Skeletal muscle cell (primary cell): ENCODE measurements at regions not wholly inside any gene's neighbourhood (a gene's known extent, or its start where the extent isn't known, plus 50 kb on each side); places are given as distances from the start of the nearest gene placed in this dataset.
A peak's percentile ranks its signal among the peaks of the same experiment; 100 is the strongest.
"Not testable (repeated sequence)": the region's sequence is repeated elsewhere in the genome, so short reads cannot be mapped to it uniquely, and the experiment has no call there.

Source experiments
- DNase-seq: peaks from one replicate; pipeline ENCODE4 v3.0.0-alpha.2; 2010; ENCODE audit warnings: low read depth
- H3K4me3 ChIP-seq: 2 replicates; pipeline ENCODE4 v1.5.1; 2011; ENCODE audit warnings: low read depth, mild to moderate bottlenecking, control low read depth, low read length, moderate library complexity

DNA sequence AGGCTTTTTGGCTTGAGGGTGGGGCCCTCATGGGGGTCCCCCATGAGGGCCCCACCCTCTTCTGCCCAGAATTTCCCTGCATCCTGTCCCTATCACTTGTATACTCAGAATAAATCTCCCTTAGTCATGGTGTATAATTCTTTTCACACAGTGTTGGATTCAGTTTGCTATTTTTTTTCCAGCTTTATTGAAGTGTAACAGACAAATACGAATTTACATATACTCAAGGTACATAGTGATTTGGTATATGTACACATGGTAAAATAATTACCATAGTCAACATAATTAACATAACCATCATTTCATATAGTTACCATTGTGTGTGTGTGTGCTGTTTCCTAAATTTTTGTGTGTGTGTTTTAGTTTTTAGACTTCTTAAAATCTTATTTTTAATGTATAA is 289.4 kb downstream of the CNTNAP3B start:
- not testable (repeated sequence) for DNase-seq, H3K4me3 ChIP-seq

DNA sequence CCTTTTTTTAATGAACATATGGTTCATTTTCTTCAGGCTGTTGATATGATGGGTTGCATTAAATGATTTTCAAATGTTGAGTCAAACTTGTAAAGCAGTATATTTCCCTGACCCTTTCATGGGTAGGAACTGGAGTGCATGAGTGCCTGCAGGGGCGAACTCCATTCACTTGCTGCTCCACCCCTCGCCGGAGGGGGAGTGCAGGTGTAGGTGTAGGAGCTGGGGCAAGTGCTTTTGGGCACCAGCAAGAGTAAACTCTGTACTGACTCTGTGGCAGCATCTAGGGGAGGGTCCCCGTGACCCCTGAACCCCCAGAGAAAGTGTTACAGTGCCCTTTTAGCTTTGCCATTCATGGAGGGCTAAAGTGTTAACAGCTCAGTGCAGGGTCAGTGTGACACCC is 290.3 kb downstream of the CNTNAP3B start:
- DNase-seq, H3K4me3 ChIP-seq: not testable (repeated sequence)

DNA sequence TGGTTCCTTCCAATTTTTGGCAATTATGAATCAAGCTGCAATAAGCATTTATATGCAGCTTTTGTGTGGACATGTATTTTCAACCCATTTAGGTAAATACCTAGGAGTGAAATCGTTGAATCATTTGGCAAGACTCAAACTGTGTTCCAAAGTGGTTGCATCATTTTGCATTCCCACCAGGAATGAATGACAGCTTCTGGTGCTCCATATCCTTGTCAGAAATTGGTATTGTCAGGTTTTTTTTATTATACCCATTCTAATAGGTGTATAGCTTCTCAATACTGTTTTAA is 290.7 kb downstream of the CNTNAP3B start:
- H3K4me3 ChIP-seq, DNase-seq: not testable (repeated sequence)

DNA sequence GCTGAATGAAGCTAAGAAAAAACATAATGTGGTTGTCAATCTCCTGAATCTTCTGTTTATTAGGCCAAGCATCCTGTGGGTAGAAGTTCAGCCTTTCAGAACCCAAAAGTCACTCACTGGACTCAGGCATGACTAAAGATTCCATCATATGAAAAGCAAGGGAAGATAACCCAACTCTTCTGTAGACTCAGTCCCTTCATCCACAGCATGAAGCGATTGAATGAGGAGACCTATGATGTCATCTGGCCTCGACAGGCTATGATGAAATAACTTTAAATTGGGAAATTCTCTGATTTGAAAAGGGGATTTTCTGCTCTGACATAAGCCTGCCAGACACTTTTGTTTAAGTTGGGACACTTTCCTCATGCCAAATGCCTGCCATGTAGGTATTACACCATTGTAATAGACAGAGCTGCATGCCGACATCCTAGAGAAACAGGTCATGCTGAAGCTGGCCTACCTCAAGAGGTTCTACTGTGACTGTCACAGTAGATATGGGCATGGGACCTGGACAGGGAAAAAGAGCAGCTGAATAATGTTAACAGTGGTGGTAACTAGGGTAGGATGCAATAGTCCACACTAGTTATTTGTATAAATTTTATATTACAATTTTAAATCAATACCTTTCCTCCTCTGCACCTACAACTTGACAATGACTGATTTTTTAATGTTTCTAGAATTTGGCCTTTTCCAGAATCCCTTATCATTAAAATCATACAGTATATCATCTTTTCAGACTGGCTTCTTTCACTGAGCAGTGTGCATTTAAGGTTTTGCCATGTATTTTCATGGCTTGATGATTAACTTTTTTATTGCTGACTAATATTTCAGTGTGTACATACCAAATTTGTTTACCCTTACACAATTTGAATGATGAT is 291.3 kb downstream of the CNTNAP3B start:
- not testable (repeated sequence) for DNase-seq, H3K4me3 ChIP-seq

DNA sequence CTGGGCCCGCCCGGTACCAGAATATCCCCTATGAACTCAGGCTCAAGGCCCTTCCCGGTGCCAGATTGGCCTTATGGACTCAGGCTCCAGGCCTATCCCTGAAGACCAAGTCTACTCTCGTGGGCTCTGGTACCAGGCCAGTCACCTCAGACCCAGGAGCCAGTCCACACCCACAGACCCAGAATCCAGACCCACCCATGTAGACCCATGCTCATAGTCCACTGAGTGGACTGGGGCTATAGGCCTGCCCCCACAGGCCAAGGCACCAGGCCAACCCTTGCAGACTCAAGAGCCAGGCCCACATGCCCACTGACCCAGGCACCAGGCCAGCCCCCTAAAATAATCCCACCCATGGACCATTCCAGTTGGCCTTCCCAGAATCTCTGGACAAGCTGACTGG is 296.1 kb downstream of the CNTNAP3B start:
- DNase-seq, H3K4me3 ChIP-seq: not testable (repeated sequence)

DNA sequence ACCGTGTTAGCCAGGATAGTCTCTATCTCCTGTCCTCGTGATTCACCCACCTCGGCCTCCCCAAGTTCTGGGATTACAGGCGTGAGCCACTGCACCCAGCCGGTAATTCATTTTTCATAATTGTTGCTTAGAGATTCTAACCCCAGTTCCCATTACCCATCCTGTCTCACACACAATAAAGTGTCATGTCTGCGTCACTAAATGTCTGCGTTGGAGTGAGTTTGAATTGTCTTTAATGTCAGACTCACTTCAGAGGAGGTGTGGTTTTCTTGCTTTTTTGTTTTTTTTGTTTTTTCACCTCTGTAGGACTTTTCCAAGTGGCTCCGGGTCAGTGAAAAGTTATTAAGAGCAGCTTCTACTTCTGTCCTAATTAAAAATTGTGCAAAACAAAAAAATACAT is 304.5 kb downstream of the CNTNAP3B start:
- not testable (repeated sequence) for H3K4me3 ChIP-seq, DNase-seq

DNA sequence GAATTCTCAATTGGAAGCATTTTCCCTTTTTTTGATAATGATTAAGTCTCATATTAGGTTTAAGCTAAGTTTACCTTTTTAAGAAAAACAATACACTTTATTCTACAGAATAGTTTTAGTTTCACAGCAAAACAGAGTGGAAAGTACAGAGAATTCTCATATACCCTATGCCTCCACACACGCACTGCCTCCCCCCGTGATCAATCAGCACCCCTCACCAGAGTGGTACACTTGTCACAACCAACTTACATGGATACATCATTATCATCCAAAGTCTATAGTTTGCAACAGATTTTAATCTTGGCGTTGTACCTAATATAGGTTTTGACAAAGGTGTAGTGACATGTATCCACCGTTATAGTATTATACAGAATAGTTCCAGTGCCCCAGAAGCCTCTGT is 326.5 kb downstream of the CNTNAP3B start:
- H3K4me3 ChIP-seq, DNase-seq: not testable (repeated sequence)

DNA sequence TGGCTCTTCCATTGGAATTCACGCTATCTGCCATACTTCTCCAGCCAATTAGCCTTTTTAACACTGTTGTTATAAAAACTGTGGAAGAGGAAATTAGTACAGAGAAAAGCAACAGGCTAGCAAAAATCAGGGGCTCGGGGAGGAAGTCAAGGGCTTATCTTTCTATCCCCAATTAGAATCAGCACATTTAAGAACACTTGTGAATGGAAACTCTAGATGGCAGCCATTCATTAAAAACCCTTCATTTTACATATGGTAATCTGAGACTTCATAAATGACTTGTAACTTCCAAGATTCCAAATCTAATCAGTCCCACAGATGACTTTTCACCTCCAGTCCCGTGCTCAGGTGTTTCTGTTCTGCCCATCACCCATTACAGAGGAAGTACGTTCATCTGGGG is 330.5 kb downstream of the CNTNAP3B start:
- DNase-seq, H3K4me3 ChIP-seq: not testable (repeated sequence)

DNA sequence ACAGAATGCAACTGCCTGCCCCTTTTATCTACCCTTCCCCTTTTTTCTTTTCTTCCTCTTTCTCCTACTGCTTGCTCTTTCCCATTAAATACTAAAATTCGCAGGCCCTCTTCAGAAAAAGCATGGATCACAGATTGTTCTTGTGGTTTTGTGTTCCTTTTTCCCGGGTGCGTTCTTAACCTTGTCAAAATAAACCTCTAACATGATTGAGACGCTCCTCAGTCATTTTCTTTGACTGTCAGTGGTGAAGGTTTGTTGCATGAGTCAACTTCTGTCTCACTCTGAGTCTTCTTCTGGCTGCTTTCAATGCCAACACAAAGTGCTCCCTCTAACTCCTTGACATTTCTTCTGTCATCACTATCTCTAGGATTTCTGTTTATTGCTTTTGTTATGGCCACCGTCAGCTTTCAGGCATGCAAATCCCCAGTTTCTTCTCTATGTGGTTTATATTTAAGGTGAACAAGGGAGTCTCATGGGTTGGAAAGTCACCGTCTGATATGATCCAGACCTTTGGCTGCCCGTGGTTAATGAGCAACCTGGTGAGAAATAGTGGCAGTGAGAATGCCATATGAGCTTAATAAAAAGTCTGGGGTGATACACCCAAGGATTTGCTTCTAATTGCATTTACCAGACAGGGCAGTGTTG is 338.4 kb downstream of the CNTNAP3B start:
- not testable (repeated sequence) for H3K4me3 ChIP-seq
- peak; percentile 42 for DNase-seq

DNA sequence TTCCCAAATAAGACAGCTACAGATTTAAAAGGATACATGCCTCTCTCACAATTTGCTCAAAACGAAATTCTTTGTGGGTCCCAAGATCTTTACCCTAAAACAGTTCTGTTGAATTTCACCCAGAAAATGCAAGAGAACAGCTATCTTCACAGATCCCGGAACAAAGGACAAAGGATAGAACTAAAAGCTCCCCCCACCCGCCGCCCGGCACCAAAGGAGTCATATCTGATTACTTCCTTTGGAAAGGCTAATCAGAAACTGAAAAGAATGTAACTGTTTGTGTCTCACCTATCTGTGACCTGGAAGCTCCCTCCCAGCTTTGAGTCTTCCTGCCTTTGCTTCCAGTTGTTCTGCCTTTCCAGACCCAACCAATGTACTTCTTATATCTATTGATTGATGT is 339.2 kb downstream of the CNTNAP3B start:
- DNase-seq, H3K4me3 ChIP-seq: not testable (repeated sequence)

DNA sequence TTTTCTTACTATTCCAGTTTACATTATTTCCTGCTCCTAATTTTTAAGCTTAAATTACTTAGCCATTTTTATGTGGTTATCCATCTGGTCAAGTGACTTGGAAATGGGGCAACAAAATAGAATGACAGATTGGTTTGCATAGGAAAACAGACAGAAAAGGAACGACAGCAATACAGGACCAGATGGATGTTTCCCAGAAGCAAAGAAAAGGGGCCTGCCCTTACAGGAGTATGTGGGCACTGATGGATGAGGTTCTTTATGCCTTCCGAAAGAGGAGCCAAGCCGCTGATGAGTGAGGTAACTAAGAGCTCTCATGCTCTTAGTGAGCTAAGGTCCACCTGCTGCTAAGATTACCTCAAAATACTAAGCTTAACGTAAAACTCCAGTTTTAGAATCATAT is 339.8 kb downstream of the CNTNAP3B start:
- DNase-seq, H3K4me3 ChIP-seq: not testable (repeated sequence)

DNA sequence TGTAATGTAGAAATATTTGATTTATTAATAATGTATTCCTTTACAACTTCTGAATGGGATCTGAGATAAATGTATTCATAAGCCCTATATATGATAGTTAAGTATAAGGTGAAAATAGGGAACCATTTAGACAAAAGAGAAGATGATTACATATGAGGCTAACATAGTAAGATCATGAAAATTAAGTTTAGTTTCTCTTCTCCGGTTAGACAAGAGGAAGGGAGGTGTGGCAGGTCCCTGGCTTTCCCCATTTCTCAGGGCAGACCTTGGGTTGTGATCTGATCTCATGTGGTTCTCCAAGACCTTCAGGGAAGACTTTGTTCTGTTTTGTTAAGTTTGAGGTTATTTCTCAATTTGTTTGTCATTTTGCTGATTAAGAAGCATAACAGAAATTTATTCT is 341.3 kb downstream of the CNTNAP3B start:
- DNase-seq, H3K4me3 ChIP-seq: not testable (repeated sequence)

DNA sequence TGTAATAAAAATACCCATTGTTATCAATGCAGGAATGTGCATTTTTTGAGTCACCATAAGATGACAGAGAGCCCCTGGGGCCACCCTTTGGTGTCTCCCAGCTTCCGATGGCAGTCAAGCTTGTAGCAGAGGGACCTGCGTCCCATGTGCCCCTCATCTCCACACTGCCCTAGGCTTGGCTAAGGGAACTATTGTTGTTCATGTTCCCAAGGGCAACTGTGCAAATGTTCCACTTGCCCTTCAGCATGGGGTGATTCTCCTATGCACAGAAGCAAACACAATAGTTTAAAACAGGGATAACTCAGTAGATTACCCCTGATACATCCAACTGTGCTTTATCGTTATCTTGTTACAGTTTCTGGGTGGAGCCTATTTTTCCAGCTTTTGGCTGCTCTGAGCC is 342.0 kb downstream of the CNTNAP3B start:
- DNase-seq, H3K4me3 ChIP-seq: not testable (repeated sequence)

DNA sequence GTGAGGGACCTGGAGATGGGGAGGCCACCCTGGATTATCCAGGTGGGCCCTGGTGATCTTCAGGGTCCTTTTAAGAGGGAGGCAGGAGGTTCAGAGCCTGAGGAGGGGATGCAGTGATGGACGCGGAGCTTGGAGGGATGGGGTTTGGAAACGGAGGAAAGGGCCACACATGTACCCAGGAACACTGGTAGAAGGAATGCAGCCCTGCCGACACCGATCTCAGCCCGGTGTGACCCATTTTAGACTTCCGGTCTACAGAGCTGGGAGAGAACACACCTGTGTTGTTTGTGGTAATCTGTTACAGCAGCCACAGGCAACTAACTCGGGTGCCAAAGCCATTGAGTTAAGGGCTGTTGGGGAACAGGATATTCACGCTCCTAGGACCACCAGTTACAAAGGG is 345.2 kb downstream of the CNTNAP3B start:
- H3K4me3 ChIP-seq, DNase-seq: not testable (repeated sequence)

DNA sequence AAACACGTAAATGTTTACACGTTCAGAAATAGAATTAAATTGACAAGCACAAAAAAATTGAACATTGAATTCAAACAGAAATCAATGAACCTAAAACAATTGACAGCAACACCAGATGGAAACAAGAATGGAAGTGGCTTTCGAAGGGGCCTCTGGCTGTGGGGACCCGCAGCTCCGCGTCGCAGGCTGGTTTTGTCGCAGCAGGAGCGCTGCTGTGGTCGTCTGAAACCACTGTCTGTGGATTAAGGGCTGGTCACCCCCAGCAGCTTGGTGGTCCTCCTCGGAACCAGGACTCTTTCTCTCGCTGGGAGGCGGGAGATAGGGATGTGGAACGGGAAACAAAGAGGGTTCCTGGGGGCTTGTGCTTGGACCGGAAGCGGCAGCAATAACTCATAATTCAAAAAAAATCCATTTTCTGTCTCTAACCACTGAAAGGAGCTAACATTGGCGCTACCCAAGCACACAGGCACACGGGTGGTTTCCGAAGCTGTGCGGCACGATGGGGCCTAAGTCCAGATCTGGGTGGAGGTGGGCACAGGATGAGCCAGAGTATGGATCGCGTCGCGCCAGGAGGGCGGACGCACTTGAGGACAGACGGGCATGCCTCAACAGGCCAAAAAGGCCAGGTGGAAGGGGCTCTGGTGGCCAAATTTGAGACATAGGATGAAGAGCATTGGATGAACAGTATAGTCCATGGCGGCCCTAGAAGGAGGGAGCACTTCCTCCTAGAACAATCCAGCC is 346.0 kb downstream of the CNTNAP3B start:
- not testable (repeated sequence) for DNase-seq

DNA sequence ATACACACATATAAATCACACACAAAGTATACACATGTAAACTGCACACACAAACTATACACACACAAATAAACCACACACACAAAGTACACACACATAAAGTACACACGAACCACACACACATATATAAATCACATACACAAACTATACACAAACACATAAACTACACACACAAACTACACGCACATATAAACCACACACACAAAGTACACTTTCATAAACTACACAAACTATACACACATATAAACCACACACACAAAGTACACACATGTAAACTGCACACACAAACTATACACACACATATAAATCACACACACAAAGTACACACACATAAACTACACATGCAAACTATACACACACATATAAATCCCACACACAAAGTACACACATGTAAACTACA is 347.3 kb downstream of the CNTNAP3B start:
- not testable (repeated sequence) for H3K4me3 ChIP-seq, DNase-seq

More for the DNA sequence above, 346.0 kb downstream of the CNTNAP3B start:
- H3K4me3 ChIP-seq = not testable (repeated sequence)

DNA sequence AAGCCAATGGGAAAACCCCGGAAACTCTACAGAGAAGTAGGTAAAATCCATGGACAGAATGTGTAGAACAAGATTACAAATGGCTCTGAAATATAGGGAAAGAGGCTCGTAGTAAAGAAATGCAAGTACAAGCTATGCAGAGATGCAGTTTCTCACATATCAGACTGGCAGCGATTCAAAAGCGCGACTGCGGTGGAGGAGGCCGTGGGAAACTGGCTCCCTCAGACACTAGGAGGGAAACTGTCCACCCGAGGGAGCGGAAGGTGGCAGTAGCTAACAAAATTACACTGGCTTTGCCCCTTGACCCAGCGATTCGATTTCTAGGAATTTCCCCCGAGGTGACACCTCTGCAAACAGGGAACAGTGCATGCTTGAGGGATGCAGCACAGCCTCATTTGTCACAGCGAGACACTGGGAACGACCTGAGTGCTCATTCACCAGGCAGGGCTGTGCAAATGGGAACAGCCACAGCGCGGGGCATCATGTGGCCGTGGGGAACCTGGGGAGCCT is 349.3 kb downstream of the CNTNAP3B start:
- H3K4me3 ChIP-seq, DNase-seq: not testable (repeated sequence)

DNA sequence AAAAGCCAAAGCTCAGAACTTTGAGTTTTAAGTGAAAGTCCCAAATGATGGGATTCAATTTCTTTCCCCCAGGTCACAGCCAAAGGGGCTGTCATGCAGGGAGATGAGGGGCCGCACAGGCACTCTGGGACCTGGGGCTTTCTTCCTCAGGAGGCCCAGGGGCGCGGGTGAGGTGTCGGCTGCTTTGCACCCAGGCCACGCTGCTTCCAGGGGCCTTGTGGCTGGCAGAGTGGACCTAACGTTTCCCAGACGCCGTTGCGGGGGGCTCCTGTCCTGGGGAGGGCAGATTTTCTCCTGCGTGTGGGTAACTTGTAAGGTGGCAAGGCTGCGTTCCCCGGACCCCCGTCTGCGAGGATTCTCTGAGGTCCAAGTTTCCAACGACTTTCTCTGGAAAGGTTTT is 350.0 kb downstream of the CNTNAP3B start:
- not testable (repeated sequence) for H3K4me3 ChIP-seq, DNase-seq

DNA sequence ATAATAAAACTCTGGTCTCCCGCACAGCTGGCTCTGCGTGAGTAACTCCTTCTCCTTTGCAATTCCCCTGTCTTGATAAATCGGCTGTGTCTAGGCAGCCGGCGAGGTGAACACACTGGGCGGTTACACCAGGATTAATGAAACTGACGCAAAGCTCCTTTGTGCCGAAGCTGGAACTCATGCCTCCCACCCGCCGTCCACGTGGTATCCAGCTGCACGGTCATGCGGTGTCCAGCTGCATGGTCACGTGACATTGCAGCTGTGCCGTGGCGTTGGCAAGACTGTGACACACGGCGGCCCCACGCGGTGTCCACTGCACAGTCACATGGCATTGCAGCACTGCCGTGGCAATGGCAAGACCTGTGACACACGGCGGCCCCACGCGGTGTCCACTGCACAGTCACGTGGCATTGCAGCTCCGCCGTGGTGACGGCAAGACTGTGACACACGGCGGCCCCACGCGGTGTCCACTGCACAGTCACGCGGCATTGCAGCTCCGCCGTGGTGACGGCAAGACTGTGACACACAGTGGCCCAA is 350.6 kb downstream of the CNTNAP3B start:
- not testable (repeated sequence) for H3K4me3 ChIP-seq, DNase-seq

DNA sequence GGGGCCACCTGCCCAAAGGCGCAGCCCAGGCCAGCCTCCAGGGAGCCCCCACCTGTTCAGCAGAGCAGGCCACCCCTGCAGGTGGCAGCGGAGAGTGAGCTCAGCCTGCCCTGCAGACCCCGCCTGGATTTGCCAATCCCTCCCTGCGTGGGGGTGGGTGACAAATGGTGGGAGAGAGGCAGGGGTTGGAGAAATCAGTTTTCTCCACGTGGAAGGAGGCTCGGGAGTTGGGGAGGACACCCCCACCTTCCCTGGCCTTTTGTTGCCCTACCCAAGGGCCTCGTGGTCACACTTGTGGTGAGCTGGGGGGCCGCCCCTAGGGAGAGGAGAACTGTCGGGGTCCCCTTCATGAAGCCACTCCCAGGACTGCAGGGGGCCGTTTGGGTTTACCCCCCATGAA is 351.7 kb downstream of the CNTNAP3B start:
- H3K4me3 ChIP-seq, DNase-seq: not testable (repeated sequence)
